ENCODE measurements at regions not wholly inside any gene's neighbourhood (a gene's known extent, or its start where the extent isn't known, plus 50 kb on each side); places are given as distances from the start of the nearest gene placed in this dataset.

GRCh38 chr4:55017406-55017805 lies 108.0 kb downstream of the KDR start:
- Histone ChIP-seq H3K4me2 (ENCODE audit: low read depth, low read length, poor library complexity, severe bottlenecking) (no peak overlapping the region), H3K79me2 (ENCODE audit: insufficient read depth, low read length) (no peaks in the 10 kb centered on the region), H3K27me3 (ENCODE audit: low read length) (no peaks in the 10 kb centered on the region), H3F3A (ENCODE audit: insufficient read depth) (no peaks in the 10 kb centered on the region), H3K27ac (ENCODE audit: low read depth, low read length) (no peak overlapping the region), H4K20me1 (ENCODE audit: low read depth, low read length) (no peaks in the 10 kb centered on the region), H3K9me3 (ENCODE audit: insufficient read depth, low read length) (no peaks in the 10 kb centered on the region), H3K4me3 (ENCODE audit: insufficient read depth, low read length, poor library complexity, severe bottlenecking) (no peak overlapping the region), H2AFZ (ENCODE audit: low read depth, low read length, severe bottlenecking) (no peak overlapping the region), H3K9me2 (replicated peaks; ENCODE audit: insufficient read depth, low read length) (no peaks in the 10 kb centered on the region), H3K36me3 (ENCODE audit: low read length) (no peaks in the 10 kb centered on the region), H3K9ac (ENCODE audit: low read length) (no peak overlapping the region)
- TF ChIP-seq, protein P1, sequence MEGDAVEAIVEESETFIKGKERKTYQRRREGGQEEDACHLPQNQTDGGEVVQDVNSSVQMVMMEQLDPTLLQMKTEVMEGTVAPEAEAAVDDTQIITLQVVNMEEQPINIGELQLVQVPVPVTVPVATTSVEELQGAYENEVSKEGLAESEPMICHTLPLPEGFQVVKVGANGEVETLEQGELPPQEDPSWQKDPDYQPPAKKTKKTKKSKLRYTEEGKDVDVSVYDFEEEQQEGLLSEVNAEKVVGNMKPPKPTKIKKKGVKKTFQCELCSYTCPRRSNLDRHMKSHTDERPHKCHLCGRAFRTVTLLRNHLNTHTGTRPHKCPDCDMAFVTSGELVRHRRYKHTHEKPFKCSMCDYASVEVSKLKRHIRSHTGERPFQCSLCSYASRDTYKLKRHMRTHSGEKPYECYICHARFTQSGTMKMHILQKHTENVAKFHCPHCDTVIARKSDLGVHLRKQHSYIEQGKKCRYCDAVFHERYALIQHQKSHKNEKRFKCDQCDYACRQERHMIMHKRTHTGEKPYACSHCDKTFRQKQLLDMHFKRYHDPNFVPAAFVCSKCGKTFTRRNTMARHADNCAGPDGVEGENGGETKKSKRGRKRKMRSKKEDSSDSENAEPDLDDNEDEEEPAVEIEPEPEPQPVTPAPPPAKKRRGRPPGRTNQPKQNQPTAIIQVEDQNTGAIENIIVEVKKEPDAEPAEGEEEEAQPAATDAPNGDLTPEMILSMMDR (IDR thresholded peaks at IDR 0.05; ENCODE audit: insufficient read depth, low read length, poor library complexity, severe bottlenecking) = no peak
- TF ChIP-seq EZH2phosphoT487 (conservative IDR thresholded peaks at IDR 0.05; ENCODE audit: low read length) = no peak

DNA sequence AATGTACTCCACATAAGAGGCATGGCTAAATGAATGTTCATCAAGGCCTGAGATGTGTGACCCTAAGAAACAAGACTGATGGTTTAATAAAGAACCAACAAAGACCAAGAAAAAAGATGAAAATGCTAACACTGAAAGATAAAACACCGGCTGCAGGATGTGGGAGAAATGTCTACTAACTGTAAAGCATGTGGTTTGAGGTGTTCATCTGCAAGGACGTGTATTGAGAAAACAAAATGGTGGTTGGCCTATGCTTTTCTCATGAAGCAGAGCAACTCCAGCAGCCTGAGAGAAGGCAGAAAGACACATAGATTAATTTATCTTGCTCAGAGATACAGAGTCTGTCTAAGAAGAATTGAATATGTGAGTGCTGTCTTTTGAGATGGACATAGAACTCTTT lies 109.3 kb downstream of the KDR start:
- H2AFZ ChIP-seq (ENCODE audit: low read depth, low read length, severe bottlenecking) = no peak overlapping the region
- no peak overlapping the region for H3K4me3 ChIP-seq (ENCODE audit: insufficient read depth, low read length, poor library complexity, severe bottlenecking)
- no peaks in the 10 kb centered on the region for H3K36me3 ChIP-seq (ENCODE audit: low read length)
- H3K79me2 ChIP-seq (ENCODE audit: insufficient read depth, low read length) = no peaks in the 10 kb centered on the region
- H3K9me2 ChIP-seq (replicated peaks; ENCODE audit: insufficient read depth, low read length) = no peaks in the 10 kb centered on the region
- TF ChIP-seq EZH2phosphoT487 (conservative IDR thresholded peaks at IDR 0.05; ENCODE audit: low read length) = no peak
- H3K9ac ChIP-seq (ENCODE audit: low read length) = no peak overlapping the region
- no peaks in the 10 kb centered on the region for H3K9me3 ChIP-seq (ENCODE audit: insufficient read depth, low read length)
- no peaks in the 10 kb centered on the region for H3K27me3 ChIP-seq (ENCODE audit: low read length)
- no peak overlapping the region for H3K27ac ChIP-seq (ENCODE audit: low read depth, low read length)
- H3F3A ChIP-seq (ENCODE audit: insufficient read depth) = no peaks in the 10 kb centered on the region
- no peaks in the 10 kb centered on the region for H4K20me1 ChIP-seq (ENCODE audit: low read depth, low read length)
- no peak overlapping the region for H3K4me2 ChIP-seq (ENCODE audit: low read depth, low read length, poor library complexity, severe bottlenecking)

DNA sequence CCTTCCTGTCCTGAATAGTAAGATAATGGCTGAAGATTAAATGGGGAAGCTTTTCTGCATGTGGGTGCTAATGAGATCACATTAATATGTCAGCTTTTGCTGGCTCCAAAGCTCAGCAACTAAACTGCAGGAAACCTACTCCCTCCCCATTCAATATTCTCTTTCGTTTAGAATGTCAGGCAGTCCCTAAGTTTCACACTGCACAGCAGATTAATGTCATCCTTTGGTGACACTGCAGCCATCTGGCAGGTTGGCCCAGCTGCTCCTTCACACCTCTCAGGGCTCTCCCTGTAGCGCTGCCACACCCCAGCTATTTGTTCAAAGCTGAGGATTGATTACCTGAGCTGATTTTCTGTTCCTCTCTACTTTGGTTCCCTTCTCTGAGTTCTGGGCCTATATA lies 110.5 kb downstream of the KDR start:
- no peak overlapping the region for H3K4me2 ChIP-seq (ENCODE audit: low read depth, low read length, poor library complexity, severe bottlenecking)
- no peak for TF ChIP-seq EZH2phosphoT487 (conservative IDR thresholded peaks at IDR 0.05; ENCODE audit: low read length)
- TF ChIP-seq, protein P1 (IDR thresholded peaks at IDR 0.05; ENCODE audit: insufficient read depth, low read length, poor library complexity, severe bottlenecking) = no peak
- no peak overlapping the region for H2AFZ ChIP-seq (ENCODE audit: low read depth, low read length, severe bottlenecking)
- no peak overlapping the region for H3K9ac ChIP-seq (ENCODE audit: low read length)
- no peaks in the 10 kb centered on the region for H4K20me1 ChIP-seq (ENCODE audit: low read depth, low read length)
- no peaks in the 10 kb centered on the region for H3K9me2 ChIP-seq (replicated peaks; ENCODE audit: insufficient read depth, low read length)
- no peak overlapping the region for H3K4me3 ChIP-seq (ENCODE audit: insufficient read depth, low read length, poor library complexity, severe bottlenecking)
- H3F3A ChIP-seq (ENCODE audit: insufficient read depth) = no peaks in the 10 kb centered on the region
- no peak overlapping the region for H3K27ac ChIP-seq (ENCODE audit: low read depth, low read length)
- H3K36me3 ChIP-seq (ENCODE audit: low read length) = no peaks in the 10 kb centered on the region
- H3K79me2 ChIP-seq (ENCODE audit: insufficient read depth, low read length) = no peaks in the 10 kb centered on the region
- H3K27me3 ChIP-seq (ENCODE audit: low read length) = no peaks in the 10 kb centered on the region
- no peaks in the 10 kb centered on the region for H3K9me3 ChIP-seq (ENCODE audit: insufficient read depth, low read length)

- no peak overlapping the region for H3K4me2 ChIP-seq (ENCODE audit: low read depth, low read length, poor library complexity, severe bottlenecking)
- TF ChIP-seq, protein P1 (IDR thresholded peaks at IDR 0.05; ENCODE audit: insufficient read depth, low read length, poor library complexity, severe bottlenecking) = no peak
- no peak for TF ChIP-seq EZH2phosphoT487 (conservative IDR thresholded peaks at IDR 0.05; ENCODE audit: low read length)
- no peak overlapping the region for H3K4me3 ChIP-seq (ENCODE audit: insufficient read depth, low read length, poor library complexity, severe bottlenecking)
- no peaks in the 10 kb centered on the region for H3K27me3 ChIP-seq (ENCODE audit: low read length)
- H3F3A ChIP-seq (ENCODE audit: insufficient read depth) = no peaks in the 10 kb centered on the region
- H2AFZ ChIP-seq (ENCODE audit: low read depth, low read length, severe bottlenecking) = no peak overlapping the region
- H3K36me3 ChIP-seq (ENCODE audit: low read length) = no peaks in the 10 kb centered on the region
- no peaks in the 10 kb centered on the region for H3K9me2 ChIP-seq (replicated peaks; ENCODE audit: insufficient read depth, low read length)
- H4K20me1 ChIP-seq (ENCODE audit: low read depth, low read length) = no peaks in the 10 kb centered on the region
- no peaks in the 10 kb centered on the region for H3K9me3 ChIP-seq (ENCODE audit: insufficient read depth, low read length)
- H3K9ac ChIP-seq (ENCODE audit: low read length) = no peak overlapping the region
- H3K27ac ChIP-seq (ENCODE audit: low read depth, low read length) = no peak overlapping the region
- H3K79me2 ChIP-seq (ENCODE audit: insufficient read depth, low read length) = no peaks in the 10 kb centered on the region
Observed at GRCh38 chr4:55013431-55013955, 111.9 kb downstream of the KDR start.

All from SU-DHL-6 (cell line).